SK-N-SH treated with all-trans-retinoic acid at 6 μM for 48 hours (cell line): ENCODE measurements at regions not wholly inside any gene's neighbourhood (a gene's known extent, or its start where the extent isn't known, plus 50 kb on each side); places are given as distances from the start of the nearest gene placed in this dataset.

ENCODE experiments used
- ARNTL ChIP-seq: fragments of 450-650 bp; formaldehyde crosslinking; IDR thresholded peaks from 2 replicates; pipeline ENCODE4 v1.5.0; 2020; ENCODE audit warnings: low read depth, mild to moderate bottlenecking, moderate library complexity, borderline replicate concordance
- CSRNP3 ChIP-seq: fragments of 250-450 bp; sonication (Bioruptor Pico); IDR thresholded peaks from 2 replicates; pipeline ENCODE4 v1.5.1; 2021; ENCODE audit warnings: mild to moderate bottlenecking, moderate library complexity
- GLIS3 ChIP-seq: fragments of 250-450 bp; sonication (Bioruptor Pico); IDR thresholded peaks from 2 replicates; pipeline ENCODE4 v1.5.0; 2020; ENCODE audit warnings: mild to moderate bottlenecking, moderate library complexity
- ISL1 ChIP-seq: fragments of 250-450 bp; sonication (Bioruptor Pico); IDR thresholded peaks from 2 replicates; pipeline ENCODE4 v2.1.2; 2022; ENCODE audit warnings: mild to moderate bottlenecking, moderate library complexity
- PATZ1 ChIP-seq: fragments of 250-450 bp; sonication (Bioruptor Pico); IDR thresholded peaks from 2 replicates; pipeline ENCODE4 v1.8.0; 2020; ENCODE audit warnings: mild to moderate bottlenecking, moderate library complexity, borderline replicate concordance
- RARB ChIP-seq: fragments of 250-450 bp; sonication (Bioruptor Pico); IDR thresholded peaks from 2 replicates; pipeline ENCODE4 v1.8.0; 2021; ENCODE audit warnings: mild to moderate bottlenecking, moderate library complexity
- SNAI2 ChIP-seq: fragments of 250-450 bp; sonication (Bioruptor Pico); IDR thresholded peaks from 2 replicates; pipeline ENCODE4 v1.5.0; 2020; ENCODE audit warnings: mild to moderate bottlenecking, moderate library complexity
- ZFP3 ChIP-seq: fragments of 250-450 bp; sonication (Bioruptor Pico); IDR thresholded peaks from 2 replicates; pipeline ENCODE4 v1.5.0; 2020; ENCODE audit warnings: mild to moderate bottlenecking, moderate library complexity
- ZFP30 ChIP-seq: fragments of 450-650 bp; formaldehyde crosslinking; IDR thresholded peaks from 2 replicates; pipeline ENCODE4 v1.5.0; 2022; ENCODE audit warnings: mild to moderate bottlenecking, moderate library complexity
- TF ChIP-seq, protein P1 (sequence below): fragments of 250-450 bp; sonication (Bioruptor Pico); IDR thresholded peaks from 2 replicates; pipeline ENCODE4 v1.5.1; 2020; ENCODE audit warnings: low read depth, mild to moderate bottlenecking, moderate library complexity

- TF ChIP-seq GLIS3 (CRISPR knock-in tag) (no peak), SNAI2 (CRISPR knock-in tag) (no peak), ARNTL (CRISPR knock-in tag) (no peak), ISL1 (no peak), CSRNP3 (CRISPR knock-in tag) (no peak), RARB (no peak), ZFP3 (no peak), PATZ1 (CRISPR knock-in tag) (no peak), ZFP30 (no peak)
- TF ChIP-seq, protein P1, sequence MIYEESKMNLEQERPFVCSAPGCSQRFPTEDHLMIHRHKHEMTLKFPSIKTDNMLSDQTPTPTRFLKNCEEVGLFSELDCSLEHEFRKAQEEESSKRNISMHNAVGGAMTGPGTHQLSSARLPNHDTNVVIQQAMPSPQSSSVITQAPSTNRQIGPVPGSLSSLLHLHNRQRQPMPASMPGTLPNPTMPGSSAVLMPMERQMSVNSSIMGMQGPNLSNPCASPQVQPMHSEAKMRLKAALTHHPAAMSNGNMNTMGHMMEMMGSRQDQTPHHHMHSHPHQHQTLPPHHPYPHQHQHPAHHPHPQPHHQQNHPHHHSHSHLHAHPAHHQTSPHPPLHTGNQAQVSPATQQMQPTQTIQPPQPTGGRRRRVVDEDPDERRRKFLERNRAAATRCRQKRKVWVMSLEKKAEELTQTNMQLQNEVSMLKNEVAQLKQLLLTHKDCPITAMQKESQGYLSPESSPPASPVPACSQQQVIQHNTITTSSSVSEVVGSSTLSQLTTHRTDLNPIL (CRISPR knock-in tag), result no peak
These were observed 170.5 kb upstream of the WSCD1 start for GRCh38 chr17:5899496-5900195.
